GM12865 (cell line): ENCODE measurements at regions not wholly inside any gene's neighbourhood (a gene's known extent, or its start where the extent isn't known, plus 50 kb on each side); places are given as distances from the start of the nearest gene placed in this dataset.

Experiments
- DNase-seq: peaks from one replicate; pipeline ENCODE4 v3.0.0; 2010; ENCODE audit warnings: low read depth
- H3K4me3 ChIP-seq: 2 replicates; pipeline ENCODE4 v1.5.1; 2011; ENCODE audit warnings: mild to moderate bottlenecking, low read depth, low read length, control low read depth
- TF ChIP-seq, protein P1 (sequence below): IDR thresholded peaks from 2 replicates; pipeline ENCODE4 v1.5.1; 2011; ENCODE audit warnings: low read length, control low read depth, low read depth, inconsistent platforms; ENCODE audit not compliant: insufficient read depth; ENCODE audit errors: missing control alignments

DNA sequence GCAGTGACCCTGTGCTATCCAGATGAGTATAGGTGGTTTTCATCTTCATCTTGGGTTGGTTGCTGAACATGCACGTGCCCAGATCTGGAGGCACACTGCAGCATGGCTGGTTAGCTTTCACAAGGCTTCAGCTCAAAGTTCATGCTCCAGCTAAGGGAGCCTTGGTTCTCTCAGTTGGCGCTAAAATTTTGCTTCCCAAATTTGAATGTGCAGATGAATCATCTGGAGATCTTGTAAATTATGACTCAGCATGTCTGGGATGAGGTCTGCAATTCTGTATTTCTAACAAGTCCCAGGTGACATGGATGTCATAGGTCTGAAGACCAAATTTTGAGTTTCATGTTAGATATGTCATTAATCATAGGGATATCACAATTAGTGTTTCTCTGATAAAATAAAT, 230.8 kb downstream of the FOXA2 start:
- TF ChIP-seq, protein P1, sequence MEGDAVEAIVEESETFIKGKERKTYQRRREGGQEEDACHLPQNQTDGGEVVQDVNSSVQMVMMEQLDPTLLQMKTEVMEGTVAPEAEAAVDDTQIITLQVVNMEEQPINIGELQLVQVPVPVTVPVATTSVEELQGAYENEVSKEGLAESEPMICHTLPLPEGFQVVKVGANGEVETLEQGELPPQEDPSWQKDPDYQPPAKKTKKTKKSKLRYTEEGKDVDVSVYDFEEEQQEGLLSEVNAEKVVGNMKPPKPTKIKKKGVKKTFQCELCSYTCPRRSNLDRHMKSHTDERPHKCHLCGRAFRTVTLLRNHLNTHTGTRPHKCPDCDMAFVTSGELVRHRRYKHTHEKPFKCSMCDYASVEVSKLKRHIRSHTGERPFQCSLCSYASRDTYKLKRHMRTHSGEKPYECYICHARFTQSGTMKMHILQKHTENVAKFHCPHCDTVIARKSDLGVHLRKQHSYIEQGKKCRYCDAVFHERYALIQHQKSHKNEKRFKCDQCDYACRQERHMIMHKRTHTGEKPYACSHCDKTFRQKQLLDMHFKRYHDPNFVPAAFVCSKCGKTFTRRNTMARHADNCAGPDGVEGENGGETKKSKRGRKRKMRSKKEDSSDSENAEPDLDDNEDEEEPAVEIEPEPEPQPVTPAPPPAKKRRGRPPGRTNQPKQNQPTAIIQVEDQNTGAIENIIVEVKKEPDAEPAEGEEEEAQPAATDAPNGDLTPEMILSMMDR, result no peak
- no peak overlapping the region for H3K4me3 ChIP-seq
- no peak for DNase-seq

GRCh38 chr20:22352019-22352418, 232.4 kb downstream of the FOXA2 start:
- H3K4me3 ChIP-seq, result no peak overlapping the region
- no peak for DNase-seq
- TF ChIP-seq, protein P1, result no peak

DNA sequence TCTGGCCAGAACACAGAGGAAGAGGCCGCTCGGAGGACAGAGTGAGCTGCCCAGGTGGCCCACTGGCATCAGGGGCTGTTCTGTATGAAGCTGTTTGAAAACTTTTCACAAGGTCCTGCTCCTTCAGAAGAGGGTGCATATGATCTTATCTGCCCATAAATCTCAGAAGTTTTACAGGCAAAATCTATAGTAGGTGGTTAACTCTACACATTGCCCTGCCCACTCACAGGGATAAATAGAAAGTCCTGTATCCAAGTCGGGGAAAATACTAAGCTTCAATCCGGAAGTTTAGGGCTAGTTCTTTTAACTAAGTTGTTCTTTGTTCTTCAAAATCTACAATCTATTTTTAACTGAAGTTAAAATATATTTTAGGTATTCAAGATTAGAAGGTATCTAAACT, 233.7 kb downstream of the FOXA2 start:
- H3K4me3 ChIP-seq, result no peak overlapping the region
- no peak for DNase-seq
- TF ChIP-seq, protein P1, result no peak

DNA sequence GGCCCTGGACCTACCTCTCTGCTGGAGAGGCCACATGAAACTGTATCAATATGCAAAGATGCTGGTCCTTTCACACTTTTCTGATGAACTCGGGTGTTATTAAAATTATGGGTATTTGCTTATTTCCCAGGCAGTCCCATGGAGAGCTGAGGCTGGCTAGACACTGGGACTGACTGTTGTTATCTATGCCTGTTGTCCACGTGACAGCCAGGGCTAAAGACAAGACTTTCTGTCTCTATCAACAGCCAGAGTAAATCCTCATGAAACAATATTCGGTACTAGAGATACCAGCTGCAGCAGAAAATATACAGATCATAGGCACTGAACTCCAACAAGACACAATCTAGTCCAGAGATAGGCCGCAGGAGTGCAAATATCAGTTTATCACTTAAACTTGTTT, 236.4 kb downstream of the FOXA2 start:
- DNase-seq, result no peak
- TF ChIP-seq, protein P1, result no peak
- no peak overlapping the region for H3K4me3 ChIP-seq

DNA sequence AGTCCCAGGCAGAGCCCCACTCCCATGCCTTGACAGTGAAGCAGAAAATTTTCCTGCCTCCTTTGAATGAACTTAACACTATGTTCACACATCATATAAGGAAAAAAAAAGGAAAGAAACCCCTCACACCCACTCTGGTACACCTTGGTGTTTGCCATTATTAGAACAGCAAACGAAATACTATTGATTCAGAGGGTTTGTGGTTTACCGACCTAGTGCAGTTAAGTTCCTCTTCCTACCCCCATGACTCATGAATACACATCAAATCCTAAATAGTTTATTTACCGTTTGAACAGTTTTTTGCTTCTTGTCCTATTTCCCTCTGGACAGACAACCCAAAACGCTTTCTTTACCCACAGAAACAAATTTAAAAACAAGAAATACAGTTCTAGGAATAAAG, 237.7 kb downstream of the FOXA2 start:
- H3K4me3 ChIP-seq, result no peak overlapping the region
- peak; percentile 25 for DNase-seq
- TF ChIP-seq, protein P1, result no peak

DNA sequence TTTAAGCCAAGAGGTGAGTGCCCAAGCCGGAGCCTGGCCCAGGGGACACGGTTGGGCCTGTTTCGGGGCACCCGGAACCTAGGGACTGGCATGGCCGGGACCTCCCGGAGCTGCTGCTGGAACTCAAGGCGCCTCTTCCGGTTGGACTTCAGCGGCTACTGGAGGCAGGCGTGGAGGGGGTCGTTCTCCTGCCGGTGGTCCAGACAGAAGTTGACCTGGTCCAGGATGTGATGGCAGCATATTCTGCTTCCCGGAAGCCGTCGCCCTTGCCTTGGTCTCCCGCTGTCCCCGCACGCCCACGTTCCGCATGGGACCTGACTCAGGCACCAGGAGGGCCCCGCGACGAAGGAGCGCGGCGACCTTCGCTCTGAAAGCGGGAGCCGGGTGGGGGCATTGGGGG, 240.8 kb downstream of the FOXA2 start:
- TF ChIP-seq, protein P1, result no peak
- no peak overlapping the region for H3K4me3 ChIP-seq
- no peak for DNase-seq

- DNase-seq, result no peak
- no peak overlapping the region for H3K4me3 ChIP-seq
- TF ChIP-seq, protein P1, result no peak
Measured at GRCh38 chr20:22342410-22342809, 242.0 kb downstream of the FOXA2 start.
